HG03378 (cell line): ENCODE measurements at regions not wholly inside any gene's neighbourhood (a gene's known extent, or its start where the extent isn't known, plus 50 kb on each side); places are given as distances from the start of the nearest gene placed in this dataset.

ENCODE experiments used
- ATAC-seq: cut with Tn5 transposase; IDR thresholded peaks from one replicate; pipeline ENCODE4 v1.9.1; 2021; ENCODE audit warnings: mild to moderate bottlenecking, moderate library complexity; ENCODE audit not compliant: unreplicated experiment

GRCh38 chr7:145005601-145006000 is 169.7 kb upstream of the TPK1 start:
- ATAC-seq = no peak

GRCh38 chr7:144997512-144997911 is 161.7 kb upstream of the TPK1 start:
- no peak for ATAC-seq

GRCh38 chr7:144995495-144995894 is 159.6 kb upstream of the TPK1 start:
- no peak for ATAC-seq

GRCh38 chr7:144991041-144991440 is 155.2 kb upstream of the TPK1 start:
- no peak for ATAC-seq

- ATAC-seq = no peak
Observed at GRCh38 chr7:144987686-144988085, 151.8 kb upstream of the TPK1 start.

GRCh38 chr7:144982133-144982532 is 146.3 kb upstream of the TPK1 start:
- no peak for ATAC-seq

- ATAC-seq = no peak
Observed at GRCh38 chr7:144975882-144976281, 140.0 kb upstream of the TPK1 start.

- ATAC-seq = no peak
Observed at GRCh38 chr7:144969787-144970186, 133.9 kb upstream of the TPK1 start.

GRCh38 chr7:144960763-144961162 is 124.9 kb upstream of the TPK1 start:
- no peak for ATAC-seq

GRCh38 chr7:144957998-144958397 is 122.1 kb upstream of the TPK1 start:
- ATAC-seq = no peak

GRCh38 chr7:144955422-144955821 is 119.6 kb upstream of the TPK1 start:
- no peak for ATAC-seq

GRCh38 chr7:144941127-144941526 is 105.3 kb upstream of the TPK1 start:
- ATAC-seq = no peak

GRCh38 chr7:144937199-144937598 is 101.3 kb upstream of the TPK1 start:
- ATAC-seq = no peak

- no peak for ATAC-seq
Observed at GRCh38 chr7:144936314-144936713, 100.5 kb upstream of the TPK1 start.

GRCh38 chr7:144910411-144910810 is 74.6 kb upstream of the TPK1 start:
- ATAC-seq = no peak

- ATAC-seq = no peak
Observed at GRCh38 chr7:144908943-144909556, 73.2 kb upstream of the TPK1 start.

GRCh38 chr7:144908324-144908723 is 72.5 kb upstream of the TPK1 start:
- no peak for ATAC-seq

- peak; percentile 89 for ATAC-seq
Observed at GRCh38 chr7:144907577-144907976, 71.7 kb upstream of the TPK1 start.

- ATAC-seq = no peak
Observed at GRCh38 chr7:144903201-144903600, 67.3 kb upstream of the TPK1 start.

- ATAC-seq = no peak
Observed at GRCh38 chr7:144892761-144893160, 56.9 kb upstream of the TPK1 start.
